GM12865 (cell line): ENCODE measurements at regions not wholly inside any gene's neighbourhood (a gene's known extent, or its start where the extent isn't known, plus 50 kb on each side); places are given as distances from the start of the nearest gene placed in this dataset.

Experiments used
- DNase-seq: peaks from one replicate; pipeline ENCODE4 v3.0.0; 2010; ENCODE audit warnings: low read depth
- H3K4me3 ChIP-seq: 2 replicates; pipeline ENCODE4 v1.5.1; 2011; ENCODE audit warnings: mild to moderate bottlenecking, low read depth, low read length, control low read depth
- TF ChIP-seq, protein P1 (sequence below): IDR thresholded peaks from 2 replicates; pipeline ENCODE4 v1.5.1; 2011; ENCODE audit warnings: low read length, control low read depth, low read depth, inconsistent platforms; ENCODE audit not compliant: insufficient read depth; ENCODE audit errors: missing control alignments

DNA sequence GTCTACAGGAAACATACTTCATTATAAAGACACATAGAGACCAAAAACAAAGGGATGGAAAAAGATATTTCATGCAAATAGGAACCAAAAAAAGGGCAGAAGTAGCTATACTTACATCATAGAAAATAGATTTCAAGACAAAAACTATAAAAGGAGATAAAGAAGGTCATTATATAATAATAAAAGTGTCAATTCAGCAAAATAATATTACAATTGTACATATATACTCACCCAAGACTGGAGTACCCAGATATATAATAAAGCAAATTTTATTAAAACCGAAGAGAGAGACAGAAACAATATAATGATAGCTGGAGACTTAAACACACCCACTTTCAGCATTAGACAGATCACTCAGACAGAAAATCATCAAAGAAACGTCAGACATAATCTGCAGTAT is 546.3 kb downstream of the PRDM9 start:
- H3K4me3 ChIP-seq: no peak overlapping the region
- TF ChIP-seq, protein P1, sequence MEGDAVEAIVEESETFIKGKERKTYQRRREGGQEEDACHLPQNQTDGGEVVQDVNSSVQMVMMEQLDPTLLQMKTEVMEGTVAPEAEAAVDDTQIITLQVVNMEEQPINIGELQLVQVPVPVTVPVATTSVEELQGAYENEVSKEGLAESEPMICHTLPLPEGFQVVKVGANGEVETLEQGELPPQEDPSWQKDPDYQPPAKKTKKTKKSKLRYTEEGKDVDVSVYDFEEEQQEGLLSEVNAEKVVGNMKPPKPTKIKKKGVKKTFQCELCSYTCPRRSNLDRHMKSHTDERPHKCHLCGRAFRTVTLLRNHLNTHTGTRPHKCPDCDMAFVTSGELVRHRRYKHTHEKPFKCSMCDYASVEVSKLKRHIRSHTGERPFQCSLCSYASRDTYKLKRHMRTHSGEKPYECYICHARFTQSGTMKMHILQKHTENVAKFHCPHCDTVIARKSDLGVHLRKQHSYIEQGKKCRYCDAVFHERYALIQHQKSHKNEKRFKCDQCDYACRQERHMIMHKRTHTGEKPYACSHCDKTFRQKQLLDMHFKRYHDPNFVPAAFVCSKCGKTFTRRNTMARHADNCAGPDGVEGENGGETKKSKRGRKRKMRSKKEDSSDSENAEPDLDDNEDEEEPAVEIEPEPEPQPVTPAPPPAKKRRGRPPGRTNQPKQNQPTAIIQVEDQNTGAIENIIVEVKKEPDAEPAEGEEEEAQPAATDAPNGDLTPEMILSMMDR: no peak
- DNase-seq: no peak

DNA sequence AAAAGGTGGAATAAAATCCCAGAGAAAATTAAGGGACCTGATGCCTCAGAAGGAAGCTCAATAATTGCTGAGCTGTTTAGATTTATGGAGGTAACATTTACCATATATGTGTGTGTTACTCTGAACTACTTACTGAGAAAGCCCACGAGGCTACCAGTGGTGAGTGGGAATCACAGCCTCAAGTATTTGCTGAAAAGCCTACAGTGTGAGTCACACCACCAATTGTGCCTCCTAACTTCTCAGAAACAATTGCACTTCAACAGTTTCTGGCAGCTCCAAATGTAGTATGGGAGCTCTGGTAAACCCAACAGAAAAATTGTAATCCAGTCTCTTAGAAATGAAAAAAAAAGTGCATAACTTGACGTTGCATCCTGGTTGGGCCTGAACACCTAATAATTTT is 551.6 kb downstream of the PRDM9 start:
- H3K4me3 ChIP-seq: no peak overlapping the region
- DNase-seq: no peak
- TF ChIP-seq, protein P1: no peak

DNA sequence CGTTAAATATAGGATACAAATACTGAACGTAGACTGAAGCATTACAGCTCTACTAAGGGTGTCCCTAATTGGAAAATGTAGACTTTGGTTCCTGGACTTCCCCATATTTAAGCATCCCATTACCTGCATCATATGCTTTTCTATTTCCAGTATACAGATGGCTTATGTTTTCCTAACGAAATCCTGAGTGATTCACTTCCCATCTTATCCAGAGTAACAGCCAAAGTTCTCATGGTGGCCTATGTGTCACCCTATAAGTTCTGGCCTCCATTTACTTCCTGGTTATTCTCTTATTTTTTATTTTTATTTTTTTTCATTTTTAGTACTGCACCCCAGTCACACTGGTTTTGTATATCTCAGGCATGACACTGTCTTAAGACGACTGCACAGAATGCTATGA is 552.3 kb downstream of the PRDM9 start:
- no peak overlapping the region for H3K4me3 ChIP-seq
- TF ChIP-seq, protein P1: no peak
- DNase-seq: no peak

DNA sequence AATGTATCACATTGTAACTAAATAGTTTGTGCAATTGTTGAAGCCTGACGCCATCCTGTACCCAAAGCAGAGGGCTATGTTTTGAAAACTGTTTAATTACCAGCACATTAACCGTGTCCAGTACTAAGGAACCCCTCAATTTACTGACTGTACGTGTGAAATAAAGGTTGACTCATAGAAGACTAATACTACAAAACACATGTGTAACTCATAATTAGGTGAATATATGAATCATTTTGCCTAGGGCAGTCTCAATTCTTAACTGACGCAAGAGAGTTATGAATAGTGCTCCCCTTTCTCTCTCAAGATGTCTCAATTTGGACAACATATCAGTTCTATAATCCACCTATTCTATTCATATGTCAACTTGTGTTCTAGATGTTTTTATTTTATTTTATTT is 558.4 kb downstream of the PRDM9 start:
- no peak overlapping the region for H3K4me3 ChIP-seq
- TF ChIP-seq, protein P1: no peak

DNA sequence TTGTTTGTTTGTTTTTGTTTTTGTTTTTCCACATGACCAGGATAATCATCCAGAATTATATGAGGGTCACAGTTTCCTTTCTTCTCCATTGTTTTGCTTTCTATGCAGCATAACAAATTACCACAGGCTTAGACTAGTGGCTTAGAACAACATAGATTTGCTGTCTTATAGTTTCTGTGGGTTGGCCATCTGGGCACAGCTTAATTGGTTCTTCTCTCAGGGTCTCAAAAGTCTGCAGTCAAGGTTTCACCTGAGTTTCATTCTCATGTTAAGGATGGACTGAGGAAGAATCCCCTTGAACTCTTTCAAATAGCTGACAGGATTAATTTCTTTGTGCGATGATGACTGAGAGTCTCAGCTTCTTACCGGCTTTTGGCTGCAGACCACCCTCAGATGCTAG is 559.8 kb downstream of the PRDM9 start:
- TF ChIP-seq, protein P1: no peak
- DNase-seq: no peak
- no peak overlapping the region for H3K4me3 ChIP-seq

More for the DNA sequence above, 558.4 kb downstream of the PRDM9 start:
- no peak for DNase-seq

DNA sequence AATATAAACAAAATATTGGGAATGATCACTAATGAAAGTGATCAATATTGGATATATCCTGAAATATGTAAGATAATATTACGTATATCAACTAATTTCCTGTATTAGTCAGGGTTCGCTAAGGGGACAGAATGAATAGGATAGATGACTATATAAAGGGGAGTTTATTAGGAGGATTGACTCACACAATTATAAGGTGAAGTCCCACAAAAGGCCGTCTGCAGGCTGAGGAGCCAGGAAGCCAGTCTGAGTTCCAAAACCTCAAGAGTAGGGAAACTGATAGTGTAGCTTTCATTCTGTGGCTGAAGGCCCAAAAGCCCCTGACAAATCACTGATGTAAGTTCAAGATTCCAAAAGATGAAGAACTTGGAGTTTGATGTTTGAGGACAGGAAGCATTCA is 561.1 kb downstream of the PRDM9 start:
- H3K4me3 ChIP-seq: no peak overlapping the region
- DNase-seq: no peak
- TF ChIP-seq, protein P1: no peak

DNA sequence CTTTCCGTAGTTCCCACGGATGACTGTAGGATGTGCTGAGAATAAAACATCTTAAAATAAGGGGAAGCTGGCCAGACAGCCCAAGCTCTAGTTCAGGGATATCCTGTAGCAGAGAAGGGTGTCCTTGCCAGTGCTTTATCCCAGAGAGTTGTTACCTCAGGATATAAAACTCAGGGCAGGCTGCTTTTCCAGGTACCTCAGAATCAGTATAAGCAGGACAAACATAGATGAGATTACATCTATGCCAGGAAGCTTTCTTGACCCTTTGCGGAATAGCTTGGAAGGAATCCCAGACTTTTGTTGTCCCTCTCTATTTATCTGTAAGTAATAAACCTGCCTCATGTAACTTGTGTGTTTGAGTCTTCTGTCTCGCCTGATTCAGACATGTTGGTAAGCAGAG is 565.7 kb downstream of the PRDM9 start:
- no peak for DNase-seq
- no peak overlapping the region for H3K4me3 ChIP-seq
- TF ChIP-seq, protein P1: no peak
